HepG2 (cell line): ENCODE measurements at regions not wholly inside any gene's neighbourhood (a gene's known extent, or its start where the extent isn't known, plus 50 kb on each side); places are given as distances from the start of the nearest gene placed in this dataset.

ENCODE experiments used
- ATAC-seq: fragments of 200-7000 bp; cut with Tn5 transposase; 3 replicates; pipeline ENCODE4 v1.9.1; 2020; ENCODE audit warnings: mild to moderate bottlenecking, moderate library complexity
- BruUV-seq: library from RNA; stranded (reverse); fragments of 400-500 nt; replicated peaks from 2 replicates; lab custom pipeline; 2021; lab: Mats Ljungman, UMichigan
- CTCF ChIA-PET: fragments of 300-600 bp; formaldehyde crosslinking; extraction: SDS; loops from one replicate; lab custom pipeline; 2021; ENCODE audit warnings: low total read pairs, inconsistent platforms, low intra/inter-chr PET ratio; lab: Yijun Ruan, JAX
- POLR2A ChIA-PET: fragments of 350-600 bp; sonication (Branson Sonifier 250); formaldehyde crosslinking; loops from one replicate; lab custom pipeline; 2020; ENCODE audit warnings: antibody characterized with exemption, inconsistent platforms; lab: Yijun Ruan, JAX
- DNase-seq: peaks from one replicate; pipeline ENCODE4 v3.0.0-alpha.2; 2015; ENCODE audit warnings: low spot score
- FAIRE-seq: peaks from 3 replicates; lab custom pipeline; 2011; peaks lifted over from hg19 to GRCh38; lab: Jason Lieb, UNC
- H2AFZ ChIP-seq: one replicate; pipeline ENCODE4 v1.6.1; 2011; ENCODE audit warnings: low read length, inconsistent platforms
- H3K27ac ChIP-seq: fragments of 300-600 bp; 3 replicates; pipeline ENCODE4 v1.8.0; 2011; ENCODE audit warnings: mixed run types, mild to moderate bottlenecking, mixed read lengths, low read length, inconsistent platforms; ENCODE audit not compliant: insufficient read depth; ENCODE audit errors: extremely low read length
- H3K27me3 ChIP-seq, 2 experiments: fragments of 200-600 bp in 1 of 2; 2 replicates in 1 of 2; 3 replicates in 1 of 2; pipeline versions ENCODE4 v1.6.0 to v1.8.0; 2011; ENCODE audit warnings: low read length in 2 of 2, mild to moderate bottlenecking in 2 of 2, moderate library complexity in 2 of 2, inconsistent platforms in 1 of 2; ENCODE audit not compliant: insufficient read depth in 2 of 2, control insufficient read depth in 1 of 2
- H3K36me3 ChIP-seq, 2 experiments: fragments of 200-600 bp in 1 of 2; replicated peaks in 1 of 2; 2 replicates in 1 of 2; 3 replicates in 1 of 2; pipeline versions ENCODE4 v1.5.1 to v1.8.0; 2011; ENCODE audit warnings: low read length in 2 of 2, inconsistent platforms in 1 of 2; ENCODE audit not compliant: insufficient read depth in 2 of 2, control insufficient read depth in 1 of 2
- H3K4me1 ChIP-seq: 2 replicates; pipeline ENCODE4 v1.5.1; 2012; ENCODE audit warnings: low read length, inconsistent platforms; ENCODE audit not compliant: insufficient read depth
- H3K4me2 ChIP-seq: 2 replicates; pipeline ENCODE4 v1.6.0; 2011; ENCODE audit warnings: low read depth, low read length, inconsistent platforms
- H3K4me3 ChIP-seq, 3 experiments: fragments of 200-600 bp in 1 of 3; sonication (generic), shearing (Covaris generic) in 1 of 3; replicated peaks in 1 of 3; 2 replicates each; pipeline ENCODE4 v1.5.1; 2011 to 2016; ENCODE audit warnings: low read length in 3 of 3, inconsistent platforms in 2 of 3, low read depth in 2 of 3, mild to moderate bottlenecking in 2 of 3, control low read depth in 1 of 3, mixed read lengths in 1 of 3; ENCODE audit not compliant: insufficient read depth in 1 of 3
- H3K79me2 ChIP-seq: one replicate; pipeline ENCODE4 v1.6.1; 2011; ENCODE audit warnings: low read length, inconsistent platforms; ENCODE audit not compliant: insufficient read depth
- H3K9ac ChIP-seq: 2 replicates; pipeline ENCODE4 v1.6.0; 2011; ENCODE audit warnings: mild to moderate bottlenecking, low read depth, low read length, inconsistent platforms; ENCODE audit not compliant: insufficient read depth
- H3K9me3 ChIP-seq: 2 replicates; pipeline ENCODE4 v1.5.1; 2012; ENCODE audit warnings: mild to moderate bottlenecking, low read length
- H4K20me1 ChIP-seq: 2 replicates; pipeline ENCODE4 v1.6.0; 2011; ENCODE audit warnings: inconsistent platforms, mild to moderate bottlenecking, low read length, moderate library complexity; ENCODE audit not compliant: insufficient read depth
- FOSL2 ChIP-seq: sonication (generic); formaldehyde crosslinking; IDR thresholded peaks from 2 replicates; pipeline ENCODE4 v1.4.0; 2020; ENCODE audit warnings: missing genetic modification reagents
- MTERF4 ChIP-seq: sonication (generic); formaldehyde crosslinking; IDR thresholded peaks from 2 replicates; pipeline ENCODE4 v1.8.0; 2023; ENCODE audit warnings: mild to moderate bottlenecking, missing genetic modification reagents
- MZF1 ChIP-seq: sonication (generic); formaldehyde crosslinking; IDR thresholded peaks from 2 replicates; pipeline ENCODE4 v1.8.1; 2023; ENCODE audit warnings: mild to moderate bottlenecking, missing genetic modification reagents, borderline replicate concordance
- NCOA2 ChIP-seq: sonication (generic); formaldehyde crosslinking; IDR thresholded peaks from 2 replicates; pipeline ENCODE4 v1.8.0; 2022; ENCODE audit warnings: inconsistent platforms
- PAX8 ChIP-seq: sonication (generic); formaldehyde crosslinking; IDR thresholded peaks from 2 replicates; pipeline ENCODE4 v1.8.0; 2022; ENCODE audit warnings: mild to moderate bottlenecking, missing genetic modification reagents, borderline replicate concordance
- SIN3A ChIP-seq: IDR thresholded peaks from 2 replicates; pipeline ENCODE4 v1.6.1; 2011; ENCODE audit warnings: low read depth, mild to moderate bottlenecking, control low read depth, low read length, borderline replicate concordance
- ZMAT3 ChIP-seq: sonication (generic); formaldehyde crosslinking; conservative IDR thresholded peaks from 2 replicates; pipeline ENCODE4 v1.7.0; 2021; ENCODE audit warnings: missing genetic modification reagents
- ZNF431 ChIP-seq: sonication (generic); formaldehyde crosslinking; IDR thresholded peaks from 2 replicates; pipeline ENCODE4 v1.9.0; 2022; ENCODE audit warnings: missing genetic modification reagents, low read depth, mild to moderate bottlenecking, borderline replicate concordance
- ZNF468 ChIP-seq: sonication (generic); formaldehyde crosslinking; IDR thresholded peaks from 2 replicates; pipeline ENCODE4 v1.8.0; 2022; ENCODE audit warnings: mild to moderate bottlenecking, moderate library complexity, missing genetic modification reagents
- ZNF747 ChIP-seq: sonication (generic); formaldehyde crosslinking; IDR thresholded peaks from 2 replicates; pipeline ENCODE4 v1.8.1; 2023; ENCODE audit warnings: missing genetic modification reagents, mild to moderate bottlenecking, borderline replicate concordance
- ZNF761 ChIP-seq: sonication (generic); formaldehyde crosslinking; conservative IDR thresholded peaks from 2 replicates; pipeline ENCODE4 v1.4.0; 2020; ENCODE audit warnings: mild to moderate bottlenecking, missing genetic modification reagents
- WGBS: methylation state at CpG from one replicate; pipeline ENCODE4 v1.1.6; 2017; ENCODE audit warnings: low lambda C conversion rate; 5-methylcytosine and 5-hydroxymethylcytosine counted together
- in situ Hi-C: cut with HindIII; loops from 2 replicates; pipeline ENCODE4 v1.10.0; 2017; ENCODE audit warnings: low pct_unique_long_range_greater_than_20kb; ENCODE audit not compliant: extremely low pct_ligation_motif_present
- intact Hi-C: fragments of 100-400 bp; cut with micrococcal nuclease; formaldehyde crosslinking; loops from one replicate; pipeline ENCODE4 v1.10.0; 2022; ENCODE audit not compliant: unreplicated experiment
- TF ChIP-seq, protein P1 (sequence below): sonication (generic); formaldehyde crosslinking; IDR thresholded peaks from 2 replicates; pipeline ENCODE4 v1.4.0; 2020; ENCODE audit warnings: mild to moderate bottlenecking, missing genetic modification reagents

- POLR2A ChIA-PET: no interaction called here
- Histone ChIP-seq H3K36me3 (no peaks in the 10 kb centered on the region), H3K4me1 (no peaks in the 10 kb centered on the region), H3K9me3 (no peaks in the 10 kb centered on the region), H3K9ac (no peak overlapping the region), H3K27ac (no peak overlapping the region), H3K4me2 (no peak overlapping the region), H2AFZ (no peak overlapping the region), H3K79me2 (no peaks in the 10 kb centered on the region), H4K20me1 (no peaks in the 10 kb centered on the region), H3K27me3 (no peaks in the 10 kb centered on the region), H3K4me3 (no peak overlapping the region)
- ATAC-seq: no peak
- CTCF ChIA-PET: no interaction called here
- intact Hi-C loops (no loop called here), in situ Hi-C loops (no loop called here)
- BruUV-seq: no TSS peak
- no peak for DNase-seq
- TF ChIP-seq, protein P1, sequence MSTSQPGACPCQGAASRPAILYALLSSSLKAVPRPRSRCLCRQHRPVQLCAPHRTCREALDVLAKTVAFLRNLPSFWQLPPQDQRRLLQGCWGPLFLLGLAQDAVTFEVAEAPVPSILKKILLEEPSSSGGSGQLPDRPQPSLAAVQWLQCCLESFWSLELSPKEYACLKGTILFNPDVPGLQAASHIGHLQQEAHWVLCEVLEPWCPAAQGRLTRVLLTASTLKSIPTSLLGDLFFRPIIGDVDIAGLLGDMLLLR (CRISPR knock-in tag): no peak
- TF ChIP-seq MZF1 (CRISPR knock-in tag): no peak
- TF ChIP-seq NCOA2 (CRISPR knock-in tag): no peak
- TF ChIP-seq ZNF431 (CRISPR knock-in tag): no peak
- TF ChIP-seq SIN3A: no peak
- no peak for TF ChIP-seq ZNF468 (CRISPR knock-in tag)
- no peak for TF ChIP-seq ZMAT3 (CRISPR knock-in tag)
- no peak for TF ChIP-seq PAX8
- TF ChIP-seq ZNF761 (CRISPR knock-in tag): no peak
- TF ChIP-seq MTERF4 (CRISPR knock-in tag): no peak
- no peak for TF ChIP-seq FOSL2 (CRISPR knock-in tag)
- TF ChIP-seq ZNF747 (CRISPR knock-in tag): no peak
- no peak for FAIRE-seq
- WGBS: 13% methylated on average over 4 of the region's 4 CpGs
Observed at GRCh38 chr7:41118486-41118885, 584.4 kb downstream of the INHBA start.
